ENCODE measurements at regions not wholly inside any gene's neighbourhood (a gene's known extent, or its start where the extent isn't known, plus 50 kb on each side); places are given as distances from the start of the nearest gene placed in this dataset.

- H3K27ac ChIP-seq = no peak overlapping the region
- TF ChIP-seq ZFX (IDR thresholded peaks at IDR 0.05) (no peak), CTCF (conservative IDR thresholded peaks at IDR 0.05) (no peak)
Observed at GRCh38 chr3:28971156-28971555, 309.7 kb upstream of the RBMS3 start.

GRCh38 chr3:28972921-28973320 lies 307.9 kb upstream of the RBMS3 start:
- H3K27ac ChIP-seq = no peak overlapping the region
- TF ChIP-seq ZFX (IDR thresholded peaks at IDR 0.05) (no peak), CTCF (conservative IDR thresholded peaks at IDR 0.05) (no peak)

- TF ChIP-seq ZFX (IDR thresholded peaks at IDR 0.05) = no peak
- no peak for TF ChIP-seq CTCF (conservative IDR thresholded peaks at IDR 0.05)
Observed at GRCh38 chr3:28973609-28974008, 307.3 kb upstream of the RBMS3 start.

GRCh38 chr3:28978092-28978491 lies 302.8 kb upstream of the RBMS3 start:
- H3K27ac ChIP-seq = no peak overlapping the region
- TF ChIP-seq ZFX (IDR thresholded peaks at IDR 0.05) = no peak
- TF ChIP-seq CTCF (conservative IDR thresholded peaks at IDR 0.05) = no peak

More at GRCh38 chr3:28973609-28974008, 307.3 kb upstream of the RBMS3 start:
- no peak overlapping the region for H3K27ac ChIP-seq

- no peak overlapping the region for H3K27ac ChIP-seq
Observed at GRCh38 chr3:28980131-28980530, 300.7 kb upstream of the RBMS3 start.

GRCh38 chr3:28980631-28981030 lies 300.2 kb upstream of the RBMS3 start:
- H3K27ac ChIP-seq = no peak overlapping the region
- TF ChIP-seq CTCF (conservative IDR thresholded peaks at IDR 0.05) = no peak
- TF ChIP-seq ZFX (IDR thresholded peaks at IDR 0.05) = no peak

More at GRCh38 chr3:28980131-28980530, 300.7 kb upstream of the RBMS3 start:
- TF ChIP-seq ZFX (IDR thresholded peaks at IDR 0.05) (no peak), CTCF (conservative IDR thresholded peaks at IDR 0.05) (no peak)

- TF ChIP-seq ZFX (IDR thresholded peaks at IDR 0.05) (no peak), CTCF (conservative IDR thresholded peaks at IDR 0.05) (no peak)
- no peak overlapping the region for H3K27ac ChIP-seq
Observed at GRCh38 chr3:28982906-28983305, 298.0 kb upstream of the RBMS3 start.
